SKM-1 (cell line): ENCODE measurements at regions not wholly inside any gene's neighbourhood (a gene's known extent, or its start where the extent isn't known, plus 50 kb on each side); places are given as distances from the start of the nearest gene placed in this dataset.

Source experiments
- DNase-seq: peaks from one replicate; lab custom pipeline; 2025; ENCODE audit not compliant: unreplicated experiment; lab: John Stamatoyannopoulos, UW

DNA sequence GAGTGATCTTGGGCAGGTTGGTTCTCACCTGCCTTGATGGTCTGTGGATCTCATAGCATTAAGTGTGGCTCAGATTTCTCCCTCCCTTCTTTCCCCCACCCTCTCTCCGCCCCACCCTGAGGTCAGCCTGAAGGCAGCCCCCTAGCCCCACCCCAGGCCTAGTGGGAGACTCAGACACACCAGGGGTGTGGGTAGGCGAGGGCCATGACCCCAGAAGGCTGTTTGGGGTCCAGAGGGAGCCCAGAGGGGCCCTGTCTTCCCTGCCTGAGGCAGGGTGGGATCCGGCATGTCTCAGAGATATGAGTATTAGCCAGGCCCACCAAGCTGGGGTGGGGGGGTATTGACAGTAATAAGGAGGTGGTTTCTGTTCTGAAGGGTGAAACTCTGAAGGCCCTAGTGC, 160.5 kb downstream of the GLI2 start:
- no peak for DNase-seq

DNA sequence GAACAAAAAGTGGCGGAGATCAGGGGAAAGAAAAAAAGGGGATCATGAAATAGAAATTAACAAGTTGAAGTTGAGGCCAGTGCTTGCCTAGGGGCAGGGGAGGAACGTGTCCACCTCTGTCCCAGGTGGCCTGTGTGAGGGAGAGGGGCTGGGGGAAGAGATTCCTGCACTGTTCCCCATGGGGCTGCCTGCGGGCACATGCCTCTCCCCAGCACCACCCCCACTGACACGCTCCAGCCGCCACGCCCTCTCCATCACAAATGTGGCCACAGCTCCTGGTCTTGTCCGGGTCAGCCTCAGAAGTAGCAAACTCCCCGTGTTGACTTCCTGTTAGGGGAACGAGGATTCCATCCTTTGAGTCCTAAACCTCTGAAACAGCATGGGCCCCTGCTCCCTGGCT, 161.2 kb downstream of the GLI2 start:
- no peak for DNase-seq

DNA sequence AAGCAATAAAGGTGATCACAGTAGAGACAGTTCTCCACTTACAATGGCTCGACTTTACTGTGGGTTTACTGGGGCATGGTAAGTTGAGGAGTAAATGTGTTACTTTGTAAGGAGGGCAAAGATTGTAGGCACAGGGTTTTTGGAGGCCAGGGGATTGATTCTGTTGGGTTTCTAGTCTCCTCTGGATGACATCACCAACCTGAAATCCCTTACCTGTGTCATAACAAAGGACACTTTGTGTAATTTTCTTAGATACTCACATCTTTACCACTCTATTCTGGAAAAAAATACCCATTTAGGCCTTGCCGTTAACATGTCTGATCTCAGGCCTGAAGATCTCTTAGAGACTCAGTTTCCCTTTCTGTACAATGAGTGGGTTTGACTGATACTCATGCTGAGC, 161.7 kb downstream of the GLI2 start:
- no peak for DNase-seq

DNA sequence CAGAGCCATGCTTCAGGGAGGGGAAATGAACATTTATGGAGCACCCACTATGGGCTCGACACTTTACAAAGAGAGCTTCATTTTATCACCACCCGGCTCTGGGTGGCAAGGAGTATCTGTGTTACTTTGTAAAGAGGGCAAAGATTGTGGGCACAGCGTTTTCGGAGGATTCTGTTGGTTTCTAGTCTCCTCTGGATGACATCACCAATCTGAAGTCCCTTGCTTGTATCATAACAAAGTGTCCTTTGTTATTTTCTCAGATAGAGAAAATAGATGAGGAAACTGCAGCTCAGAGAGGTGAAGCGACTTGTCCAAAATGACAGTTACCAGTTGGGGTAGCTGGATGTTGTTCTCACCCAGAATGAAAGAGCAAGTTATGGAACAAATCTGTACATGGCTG, 162.8 kb downstream of the GLI2 start:
- DNase-seq = no peak

DNA sequence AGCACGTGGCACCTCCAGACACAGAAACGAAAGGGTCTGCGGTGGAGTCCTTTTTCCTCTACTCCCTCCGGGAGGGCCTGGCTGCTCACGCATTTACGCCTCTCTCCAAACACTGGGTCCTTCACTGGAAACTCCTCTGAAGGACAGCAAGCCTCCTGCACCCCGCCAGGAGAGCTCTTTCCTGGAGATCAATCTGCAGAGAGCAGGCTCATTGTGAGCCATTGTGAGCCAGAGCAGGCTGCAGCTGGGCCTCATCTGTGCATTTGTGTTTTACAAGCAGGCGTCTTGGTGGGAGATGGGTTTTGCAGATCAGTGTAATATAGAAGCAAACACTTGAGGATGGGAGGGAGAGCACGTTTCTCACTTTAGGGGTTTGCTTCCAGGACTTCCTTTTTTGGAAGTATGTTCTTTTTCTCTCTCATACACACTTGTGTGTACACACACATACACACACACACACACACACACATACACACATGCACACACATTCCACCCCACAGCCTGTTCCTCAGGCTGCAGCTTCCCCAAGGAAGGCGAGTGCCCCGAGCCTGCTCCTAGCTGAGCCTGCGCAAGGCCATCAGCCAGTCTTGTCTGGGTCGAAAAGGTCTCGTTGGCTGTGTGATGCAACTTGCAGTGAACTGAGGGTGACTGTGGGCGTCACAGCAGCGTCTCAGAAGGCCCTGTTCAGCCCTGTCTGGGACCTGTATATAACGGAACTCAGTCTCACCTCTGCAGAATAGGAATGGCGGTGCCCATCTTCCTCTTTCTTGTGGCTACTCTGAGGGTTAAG, 163.5 kb downstream of the GLI2 start:
- DNase-seq = peak; percentile 78

DNA sequence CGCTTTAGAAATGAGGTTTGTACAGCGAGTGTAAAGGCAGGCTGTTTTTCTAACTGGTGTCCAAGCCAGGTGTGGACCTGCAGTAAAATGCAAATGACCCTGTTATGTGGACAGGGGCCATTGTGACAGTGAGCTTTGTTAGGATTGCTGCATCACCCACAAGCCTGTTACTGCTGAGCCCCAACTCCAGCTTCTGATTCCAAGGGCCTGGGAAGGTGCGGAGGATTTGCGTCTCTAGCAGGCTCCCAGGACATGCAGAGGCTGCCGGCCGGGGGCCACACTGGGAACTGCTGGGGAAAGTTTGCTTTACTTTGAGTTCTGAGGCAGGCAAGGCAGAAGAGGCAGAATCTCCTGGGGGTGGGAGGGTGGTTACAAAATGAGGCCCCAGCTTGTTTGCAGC, 164.1 kb downstream of the GLI2 start:
- no peak for DNase-seq

DNA sequence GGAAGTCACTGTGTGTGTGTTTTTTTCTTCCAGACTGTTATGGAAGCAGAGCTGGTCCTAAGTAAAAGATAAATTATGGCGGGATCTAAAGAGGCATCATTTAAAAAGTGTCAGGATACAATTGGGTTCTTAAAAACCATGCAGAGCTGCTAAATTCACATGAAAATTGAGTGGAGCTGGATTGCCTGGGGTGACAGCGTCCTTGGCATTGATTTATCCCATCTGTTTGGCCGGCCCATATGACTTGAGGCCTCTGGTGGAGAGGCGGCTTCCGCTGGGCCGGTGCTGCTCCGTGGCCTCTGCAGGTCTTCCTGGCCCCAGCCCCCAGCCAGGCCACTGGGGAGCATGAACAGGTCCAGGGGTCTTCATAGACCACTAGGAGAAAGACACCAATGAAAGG, 165.5 kb downstream of the GLI2 start:
- DNase-seq = no peak

DNA sequence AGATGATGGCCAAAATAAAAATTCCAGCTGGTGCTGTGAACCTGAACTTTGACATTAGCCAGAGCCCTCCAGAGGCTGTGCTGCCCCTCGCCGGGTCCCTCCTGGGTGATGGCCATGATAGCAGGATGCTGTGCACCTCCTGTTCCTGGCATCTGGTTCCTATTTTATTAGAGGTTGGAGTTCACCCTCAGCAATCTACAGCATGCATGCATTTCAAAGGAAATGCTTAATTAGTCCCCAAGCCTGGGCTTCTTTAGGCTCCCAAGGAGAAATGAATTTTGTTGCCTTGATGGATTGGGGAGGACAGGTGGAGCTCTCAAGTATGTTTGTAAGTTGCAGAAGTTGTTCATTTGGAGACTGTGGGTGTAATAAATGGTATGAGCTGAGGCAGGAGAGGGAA, 166.9 kb downstream of the GLI2 start:
- DNase-seq = no peak

DNA sequence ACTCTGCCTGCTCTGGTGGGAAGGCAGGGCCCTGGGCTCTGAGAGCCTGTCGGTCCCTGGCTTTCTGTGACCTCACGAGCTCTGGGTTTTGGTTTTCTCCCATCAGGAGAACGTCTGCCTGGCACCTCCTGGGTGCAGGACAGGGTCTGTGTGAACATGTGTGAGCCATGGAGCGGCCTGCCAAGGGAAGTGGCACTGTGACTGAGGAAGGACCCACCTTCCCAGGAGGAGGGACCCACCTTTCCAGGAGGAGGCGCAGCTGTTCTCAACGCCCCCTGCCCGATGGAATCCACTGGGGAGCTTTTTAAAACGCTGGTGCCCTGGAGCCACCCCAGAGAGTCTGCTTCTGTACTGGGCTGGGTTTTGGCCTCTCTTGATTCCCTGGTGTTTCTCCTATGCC, 168.7 kb downstream of the GLI2 start:
- no peak for DNase-seq

DNA sequence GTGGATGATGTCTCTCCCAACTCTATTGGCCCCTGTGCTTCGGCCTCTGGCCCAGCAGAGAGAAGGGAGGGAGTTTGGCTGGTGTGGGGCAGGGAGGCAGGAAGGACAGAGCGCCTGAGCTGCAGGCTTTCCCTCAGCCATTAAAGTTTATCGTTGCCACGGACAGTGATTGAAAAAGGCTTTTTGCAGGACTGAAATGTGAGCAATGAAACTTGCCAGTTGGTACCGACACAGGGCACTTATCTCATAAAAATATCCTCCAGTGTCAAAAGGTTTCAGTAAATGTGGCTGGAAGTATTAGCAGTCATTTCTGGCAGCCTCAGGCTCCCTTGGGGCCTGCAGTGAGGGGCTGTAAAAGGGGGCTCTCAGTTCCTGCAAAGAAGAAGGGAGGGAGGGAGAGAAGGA, 169.2 kb downstream of the GLI2 start:
- DNase-seq = no peak

DNA sequence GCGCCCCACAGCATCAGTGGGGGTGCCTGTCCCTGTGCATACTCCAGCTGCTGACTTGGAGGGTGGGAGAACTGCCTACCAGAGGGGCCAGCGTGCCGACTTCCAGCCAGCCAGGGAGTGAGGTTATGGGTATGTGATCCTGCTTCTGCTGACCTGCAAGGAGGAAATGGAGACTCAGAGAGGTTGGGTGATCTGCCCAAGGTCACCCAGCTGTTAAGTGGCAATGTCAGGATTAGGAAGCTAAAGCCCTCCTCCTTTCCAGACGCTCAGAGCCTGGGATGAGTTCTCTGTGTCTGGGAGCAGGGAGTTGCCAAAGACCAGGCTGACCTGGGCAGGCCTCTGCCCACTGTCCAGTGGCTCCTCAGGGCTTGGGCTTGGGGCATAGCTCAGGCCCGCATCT, 169.6 kb downstream of the GLI2 start:
- no peak for DNase-seq

DNA sequence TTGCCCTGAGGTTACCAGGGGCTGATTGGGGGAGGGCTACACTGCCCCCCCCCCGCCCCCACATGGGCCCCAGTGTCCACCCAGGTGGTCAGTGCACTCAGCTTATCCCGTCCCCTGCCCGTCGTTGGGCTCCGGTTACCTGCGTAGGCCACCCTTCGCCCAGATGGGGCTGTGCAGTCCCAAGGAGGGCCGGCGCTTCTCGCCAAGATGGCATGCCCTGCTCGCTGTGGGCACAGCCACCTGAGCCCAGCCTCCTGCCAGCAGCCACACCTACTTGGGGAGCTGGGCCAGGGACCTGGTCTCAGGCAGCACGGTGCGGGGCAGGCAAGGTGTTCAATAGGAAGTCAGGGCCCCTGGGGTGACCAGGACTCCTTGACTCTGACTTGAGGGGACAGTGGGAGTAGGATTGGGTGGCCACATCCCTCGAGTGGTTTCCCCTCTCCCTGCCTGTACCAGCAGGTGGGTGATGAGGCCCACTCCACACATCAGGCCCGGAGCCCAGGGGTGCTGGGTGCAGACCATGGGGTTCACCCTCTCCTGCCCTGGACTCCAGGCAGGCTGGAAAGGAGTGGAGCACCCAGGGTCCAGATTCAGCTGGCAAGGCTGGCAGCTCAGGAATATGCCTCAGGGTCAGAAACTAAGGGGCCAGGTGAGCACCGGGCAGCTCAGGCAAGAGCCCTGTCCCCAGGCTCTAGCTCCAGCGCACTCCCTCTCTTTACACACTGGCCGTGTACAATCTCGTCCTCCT, 170.3 kb downstream of the GLI2 start:
- no peak for DNase-seq

DNA sequence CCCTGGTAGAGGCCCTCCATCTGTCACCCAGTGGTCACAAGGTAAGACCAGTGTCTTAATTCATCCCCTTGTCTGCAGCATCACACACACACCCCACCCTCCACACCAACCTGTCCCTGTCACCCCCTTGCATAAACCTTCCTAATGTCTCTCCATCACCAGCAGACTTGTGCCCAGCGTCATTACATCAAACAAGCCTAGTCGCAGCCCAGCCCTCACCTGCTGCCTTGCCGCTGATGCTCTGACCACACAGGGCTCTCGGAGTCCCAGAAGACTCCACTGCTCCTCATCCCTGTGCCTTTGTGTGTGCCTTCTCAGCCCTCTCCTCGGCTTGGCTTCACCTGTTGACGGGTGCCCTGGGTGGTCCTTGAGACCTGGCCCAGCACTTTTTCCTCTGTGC, 171.2 kb downstream of the GLI2 start:
- no peak for DNase-seq

DNA sequence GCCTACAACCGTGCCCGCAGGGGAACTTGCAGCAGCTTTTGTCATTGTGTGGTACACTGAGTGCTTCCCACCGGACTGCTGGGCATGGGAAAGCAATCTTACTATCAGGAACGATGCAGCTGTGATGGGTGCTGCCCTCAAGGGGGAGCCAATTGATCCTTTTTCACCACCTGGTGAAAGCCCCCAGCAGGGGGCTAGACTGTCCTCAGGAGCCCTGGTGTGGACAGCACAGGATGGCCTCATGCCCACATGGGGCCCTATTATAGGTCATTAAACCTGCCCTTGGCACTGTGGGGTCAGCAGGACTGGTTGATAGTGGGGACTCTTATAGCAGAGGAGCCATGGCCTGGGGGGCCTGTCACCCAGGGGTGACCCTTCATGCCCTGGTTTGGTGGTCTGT, 172.2 kb downstream of the GLI2 start:
- DNase-seq = no peak

DNA sequence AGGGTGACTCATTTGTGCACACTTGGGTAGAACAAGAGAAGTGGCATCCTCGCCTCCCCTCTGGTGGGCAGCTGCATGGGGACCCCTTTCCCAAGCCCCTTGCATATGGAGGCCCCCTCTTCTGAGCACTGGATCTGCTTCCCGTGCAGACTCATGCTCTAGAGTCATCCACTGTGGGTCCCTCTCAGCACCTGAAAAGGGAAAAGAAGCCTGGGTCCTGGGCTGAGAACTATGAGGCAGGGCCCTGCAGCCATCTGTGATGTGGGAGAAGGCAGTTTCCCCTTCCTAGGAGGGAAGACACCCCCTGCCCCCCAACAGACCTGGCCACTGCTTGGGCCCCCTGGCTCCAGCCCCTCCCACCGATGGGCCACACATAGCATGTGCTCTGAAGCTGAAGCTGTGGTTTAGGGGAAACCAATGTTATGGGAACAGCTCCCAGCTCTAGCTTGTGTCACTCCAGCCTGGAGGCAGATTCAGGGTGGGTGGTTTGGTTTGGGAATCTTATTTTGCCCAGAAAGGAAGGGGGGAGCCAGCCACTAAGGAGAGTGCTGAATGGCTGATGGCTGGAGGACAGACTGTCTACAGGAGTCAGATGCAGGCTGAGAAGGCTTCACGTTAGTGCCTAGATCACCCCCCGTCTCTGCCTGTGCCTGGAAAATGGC, 172.8 kb downstream of the GLI2 start:
- DNase-seq = no peak

DNA sequence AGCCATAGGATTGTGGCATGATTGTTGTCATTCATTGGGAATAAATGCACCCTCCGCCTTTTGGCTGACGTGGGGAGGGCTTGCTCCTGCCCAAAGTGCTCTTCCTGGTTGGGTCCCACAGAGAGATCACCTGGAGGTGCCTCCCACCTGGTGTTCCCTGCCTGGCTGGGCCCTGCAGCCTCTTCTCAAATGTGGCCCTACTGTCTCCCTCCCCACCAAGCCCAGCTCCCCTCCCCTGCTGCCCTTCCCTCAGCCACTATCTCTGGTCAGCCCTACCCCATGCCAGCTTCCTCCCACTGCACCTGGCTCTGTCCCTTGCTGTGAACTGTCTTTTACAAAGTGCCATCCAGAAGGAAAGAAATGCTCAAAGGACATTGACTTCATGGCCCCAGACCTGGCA, 173.4 kb downstream of the GLI2 start:
- DNase-seq = no peak

DNA sequence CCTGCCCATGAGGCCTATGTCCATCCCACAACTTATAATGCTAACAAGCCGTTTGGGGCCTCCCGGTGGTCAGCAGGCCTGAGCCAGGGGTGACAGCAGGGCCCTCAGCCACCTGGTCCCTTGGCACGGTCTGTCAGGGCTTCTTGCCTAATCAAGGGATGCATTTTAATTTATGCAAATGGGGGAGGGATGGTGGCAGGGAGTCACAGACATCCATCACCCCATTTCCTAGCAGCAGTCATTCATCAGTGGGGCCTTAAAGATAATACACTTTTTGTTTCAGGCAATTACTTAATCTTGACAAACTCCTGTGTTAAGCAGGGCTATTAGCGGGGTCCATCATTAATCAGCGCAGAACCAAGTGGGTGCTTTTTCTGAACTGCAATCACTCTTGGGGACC, 174.5 kb downstream of the GLI2 start:
- no peak for DNase-seq

DNA sequence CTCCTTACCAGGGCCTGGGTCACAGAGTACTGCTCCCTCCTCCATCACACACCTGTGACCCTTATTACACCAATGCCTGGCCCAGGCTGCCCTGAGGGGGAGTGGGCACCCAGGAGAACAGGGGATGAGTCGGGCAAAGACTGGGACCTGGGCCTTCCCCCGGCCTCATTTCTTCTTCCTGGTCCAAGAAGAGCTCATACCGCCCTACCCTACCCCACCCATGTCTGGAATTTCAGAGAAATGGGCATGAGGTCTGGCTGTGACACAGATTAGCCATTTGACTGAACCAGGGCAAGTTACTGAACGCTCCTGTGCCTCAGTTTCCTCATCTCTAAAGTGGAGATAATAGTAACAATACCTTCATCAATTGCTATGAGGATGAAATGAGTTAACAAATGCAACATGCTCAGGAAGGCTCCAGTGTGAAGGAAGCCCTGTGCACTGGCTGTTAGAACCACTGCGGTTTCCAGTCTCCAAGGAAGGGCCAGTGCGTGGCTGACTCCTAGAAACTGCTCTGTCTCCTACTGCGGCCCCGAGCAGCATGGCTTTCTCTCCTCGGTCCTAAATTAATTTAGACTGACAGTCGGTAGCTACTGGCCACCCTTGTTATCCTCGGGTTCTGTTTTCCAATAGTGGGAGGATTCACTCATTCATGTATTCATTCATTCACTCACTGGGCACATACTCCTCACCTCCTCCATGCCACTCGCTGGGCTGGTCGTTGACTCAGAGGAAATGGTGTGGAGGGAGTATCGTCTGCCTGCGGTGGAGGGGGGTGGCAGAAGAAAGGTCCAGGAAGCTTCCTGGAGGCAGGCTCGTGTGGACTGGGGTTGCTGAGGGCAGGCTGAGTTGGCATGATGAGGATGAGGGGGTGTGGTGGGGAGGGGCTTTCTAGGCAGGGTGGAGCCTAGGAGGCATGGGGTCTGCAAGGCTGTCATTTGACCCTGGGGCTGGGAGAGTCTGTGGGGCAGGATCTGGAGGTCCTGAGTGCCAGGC, 175.6 kb downstream of the GLI2 start:
- DNase-seq = no peak

DNA sequence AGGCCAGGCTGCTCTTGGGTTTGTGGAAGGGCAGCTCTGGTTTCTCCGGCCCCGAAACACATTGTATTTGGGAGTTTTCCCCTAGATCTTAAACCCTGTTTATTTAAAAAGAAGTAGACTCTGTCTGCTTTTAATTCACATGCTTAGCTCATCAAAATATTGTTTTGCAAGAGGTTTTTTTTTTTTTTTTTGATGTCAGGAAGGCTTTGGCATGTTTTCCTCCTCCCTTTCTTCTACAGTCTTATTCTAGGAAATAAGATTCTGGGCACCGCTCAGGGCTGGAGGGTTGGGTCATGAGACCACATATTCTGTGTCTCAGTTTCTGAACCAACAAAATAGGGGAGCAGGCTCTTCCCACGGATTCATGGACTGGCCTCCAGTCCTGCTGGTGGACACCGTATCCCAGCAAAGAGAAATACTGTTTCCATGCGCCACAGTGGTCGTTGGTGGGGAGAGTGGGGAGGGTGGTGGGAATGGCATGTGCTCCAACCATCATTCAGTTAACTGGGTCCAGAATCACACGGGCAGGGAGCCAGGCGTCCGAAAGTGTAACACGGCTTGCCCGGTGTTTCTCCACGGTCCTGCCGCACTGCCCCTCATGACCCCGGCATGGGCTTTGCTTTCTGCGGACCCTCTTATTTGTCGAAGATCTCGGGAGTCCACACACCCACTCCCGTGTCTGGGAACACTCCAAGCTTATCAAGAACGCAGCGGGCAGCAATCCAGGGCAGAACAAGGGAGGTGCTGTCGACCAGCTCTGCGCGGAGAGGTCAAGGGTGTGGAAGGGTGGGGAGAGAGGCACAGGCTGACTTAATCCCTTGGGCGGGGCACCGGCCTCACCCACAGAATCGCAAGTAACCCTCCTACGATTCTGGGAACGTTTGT, 176.7 kb downstream of the GLI2 start:
- DNase-seq = no peak
